ENCODE measurements at regions not wholly inside any gene's neighbourhood (a gene's known extent, or its start where the extent isn't known, plus 50 kb on each side); places are given as distances from the start of the nearest gene placed in this dataset.

DNA sequence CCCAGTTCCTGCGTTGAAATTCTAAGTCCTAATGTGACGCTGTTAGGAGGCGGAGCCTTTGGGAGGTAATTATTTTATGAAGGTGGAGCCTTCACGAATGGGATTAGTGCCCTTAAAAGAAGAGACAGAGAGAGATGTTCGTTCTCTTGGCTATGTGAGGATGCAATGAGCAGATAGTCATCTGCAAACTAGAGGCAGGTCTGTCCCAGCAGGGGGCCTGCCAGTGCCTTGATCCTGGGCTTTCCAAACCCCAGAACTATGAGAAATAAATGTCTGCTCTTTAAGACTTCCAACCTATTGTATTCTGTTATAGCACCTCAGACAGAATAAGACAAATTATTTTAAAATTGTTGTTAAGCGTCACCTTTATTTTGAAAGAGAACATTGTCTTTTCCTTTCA lies 123.1 kb upstream of the KCNJ6 start:
- Histone ChIP-seq H3K4me1 (no peaks in the 10 kb centered on the region), H3K27ac (no peak overlapping the region), H3K9me3 (no peaks in the 10 kb centered on the region), H3K36me3 (no peaks in the 10 kb centered on the region), H3K27me3 (peaks cover 0 to 3% (median 0%) of the 10 kb centered on the region in 7 donors), H3K4me3 (no peak overlapping the region)
- DNase-seq = no peak
- intact Hi-C loops (cut with DNase I) = no loop called here
- no peak for ATAC-seq
- TF ChIP-seq CTCF (IDR thresholded peaks at IDR 0.05) = no peak
- WGBS, 2 donors = 76 to 78% methylated on average over 6 of the region's 6 CpGs

- DNase-seq (no peak), ATAC-seq (no peak)
- intact Hi-C loops (cut with DNase I) = no loop called here
- Histone ChIP-seq H3K4me1 (no peaks in the 10 kb centered on the region), H3K9me3 (no peaks in the 10 kb centered on the region), H3K27me3 (no peaks in the 10 kb centered on the region), H3K27ac (no peak overlapping the region), H3K36me3 (no peaks in the 10 kb centered on the region), H3K4me3 (no peak overlapping the region)
- no peak for TF ChIP-seq CTCF (IDR thresholded peaks at IDR 0.05)
These were observed 123.6 kb upstream of the KCNJ6 start for GRCh38 chr21:38039841-38040240.

GRCh38 chr21:38041493-38041892 lies 125.2 kb upstream of the KCNJ6 start:
- ATAC-seq (no peak), DNase-seq (no peak)
- Histone ChIP-seq H3K36me3 (no peaks in the 10 kb centered on the region), H3K4me3 (no peak overlapping the region), H3K4me1 (no peaks in the 10 kb centered on the region), H3K27ac (no peak overlapping the region), H3K27me3 (peaks cover 0 to 5% (median 0%) of the 10 kb centered on the region in 7 donors), H3K9me3 (no peaks in the 10 kb centered on the region)
- 48 to 50% methylated on average over 6 of the region's 6 CpGs for WGBS, 2 donors
- intact Hi-C loops (cut with DNase I) = no loop called here
- no peak for TF ChIP-seq CTCF (IDR thresholded peaks at IDR 0.05)

DNA sequence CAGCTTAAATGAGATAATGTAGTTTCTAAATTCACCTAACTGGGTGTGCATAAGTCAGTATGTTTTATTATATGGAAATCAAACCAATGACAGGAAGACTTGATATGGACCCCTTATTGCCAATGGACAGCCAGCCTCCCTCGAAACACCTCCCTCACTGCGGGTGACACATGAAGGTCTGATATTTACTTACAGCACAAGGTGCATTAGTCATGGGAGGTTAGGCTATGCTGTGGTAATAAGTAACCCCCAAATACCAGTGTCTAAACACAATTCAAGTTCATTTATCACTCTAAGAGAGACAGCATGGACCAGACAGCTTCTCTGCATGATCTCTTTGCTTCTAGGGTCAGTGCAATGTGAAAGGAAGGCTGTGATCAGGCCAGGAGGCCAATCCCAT lies 126.0 kb upstream of the KCNJ6 start:
- Histone ChIP-seq H3K4me1 (no peaks in the 10 kb centered on the region), H3K27me3 (peaks cover 0 to 5% (median 0%) of the 10 kb centered on the region in 7 donors), H3K9me3 (no peaks in the 10 kb centered on the region), H3K4me3 (no peak overlapping the region), H3K36me3 (no peaks in the 10 kb centered on the region), H3K27ac (no peak overlapping the region)
- TF ChIP-seq CTCF (IDR thresholded peaks at IDR 0.05) = no peak
- DNase-seq (no peak), ATAC-seq (no peak)
- intact Hi-C loops (cut with DNase I) = no loop called here
- WGBS, 2 donors = 92 to 94% methylated on average over 2 of the region's 2 CpGs

- WGBS, 2 donors = 71 to 73% methylated on average over 9 of the region's 9 CpGs
- H3K9me3 ChIP-seq = no peaks in the 10 kb centered on the region
- intact Hi-C loops (cut with DNase I) = no loop called here
- H3K27ac ChIP-seq = no peak overlapping the region
- H3K4me3 ChIP-seq = no peak overlapping the region
- DNase-seq (no peak), ATAC-seq (no peak)
- peaks cover 0 to 12% (median 0%) of the 10 kb centered on the region in 7 donors for H3K27me3 ChIP-seq
- H3K36me3 ChIP-seq = no peaks in the 10 kb centered on the region
- TF ChIP-seq CTCF (IDR thresholded peaks at IDR 0.05) = no peak
- H3K4me1 ChIP-seq = no peaks in the 10 kb centered on the region
These were observed 131.9 kb upstream of the KCNJ6 start for GRCh38 chr21:38048167-38048566.

Measured in heart right ventricle (tissue), 16 donors.